ENCODE measurements at regions not wholly inside any gene's neighbourhood (a gene's known extent, or its start where the extent isn't known, plus 50 kb on each side); places are given as distances from the start of the nearest gene placed in this dataset.

- Histone ChIP-seq H3K27ac (ENCODE audit: low read length, poor library complexity, severe bottlenecking) (no peak overlapping the region), H3K4me3 (ENCODE audit: insufficient read depth in 1 of 2, low read depth in 1 of 2, low read length in 2 of 2) (no peak overlapping the region), H3K27me3 (ENCODE audit: control insufficient read depth in 1 of 2, insufficient read depth in 1 of 2, low read length in 2 of 2) (no peaks in the 10 kb centered on the region), H4K8ac (ENCODE audit: low read length) (no peak overlapping the region), H3K9ac (ENCODE audit: low read length) (no peak overlapping the region), H2BK15ac (ENCODE audit: low read depth, poor library complexity, severe bottlenecking) (no peak overlapping the region), H3K14ac (ENCODE audit: low read length in 2 of 2) (no peak overlapping the region), H2BK12ac (ENCODE audit: low read length in 2 of 2) (no peak overlapping the region), H2AFZ (ENCODE audit: low read depth, low read length) (no peak overlapping the region), H3K4ac (ENCODE audit: low read depth in 1 of 2, low read length in 2 of 2) (no peak overlapping the region), H3K36me3 (ENCODE audit: control insufficient read depth in 1 of 2, insufficient read depth in 2 of 2, low read depth in 1 of 2, low read length in 2 of 2) (no peaks in the 10 kb centered on the region), H2BK5ac (ENCODE audit: low read depth, low read length, poor library complexity, severe bottlenecking) (no peak overlapping the region), H2BK120ac (ENCODE audit: low read depth, low read length) (no peak overlapping the region), H3K23ac (ENCODE audit: low read length in 2 of 2) (no peak overlapping the region), H3K18ac (ENCODE audit: low read depth in 1 of 2, low read length in 2 of 2) (no peak overlapping the region), H4K91ac (ENCODE audit: low read length) (no peak overlapping the region), H2AK5ac (ENCODE audit: low read length, severe bottlenecking) (no peak overlapping the region), H3K4me1 (ENCODE audit: control insufficient read depth, insufficient read depth, low read depth, low read length) (no peaks in the 10 kb centered on the region), H3K9me3 (ENCODE audit: control insufficient read depth, low read length) (no peaks in the 10 kb centered on the region), H3K79me1 (replicated peaks; ENCODE audit: low read length, poor library complexity, severe bottlenecking) (no peaks in the 10 kb centered on the region), H3K4me2 (ENCODE audit: low read length, poor library complexity, severe bottlenecking) (no peak overlapping the region)
- DNase-seq = no peak
- 96% methylated on average over 2 of the region's 4 CpGs for WGBS
These were observed 343.0 kb upstream of the TENM4 start for GRCh38 chr11:79783833-79784232.

- Histone ChIP-seq H3K9ac (ENCODE audit: low read length) (no peak overlapping the region), H3K27me3 (ENCODE audit: control insufficient read depth in 1 of 2, insufficient read depth in 1 of 2, low read length in 2 of 2) (no peaks in the 10 kb centered on the region), H3K4me3 (ENCODE audit: insufficient read depth in 1 of 2, low read depth in 1 of 2, low read length in 2 of 2) (no peak overlapping the region), H2BK15ac (ENCODE audit: low read depth, poor library complexity, severe bottlenecking) (no peak overlapping the region), H3K18ac (ENCODE audit: low read depth in 1 of 2, low read length in 2 of 2) (no peak overlapping the region), H3K9me3 (ENCODE audit: control insufficient read depth, low read length) (no peaks in the 10 kb centered on the region), H2BK12ac (ENCODE audit: low read length in 2 of 2) (no peak overlapping the region), H2BK120ac (ENCODE audit: low read depth, low read length) (no peak overlapping the region), H3K36me3 (ENCODE audit: control insufficient read depth in 1 of 2, insufficient read depth in 2 of 2, low read depth in 1 of 2, low read length in 2 of 2) (no peaks in the 10 kb centered on the region), H3K14ac (ENCODE audit: low read length in 2 of 2) (no peak overlapping the region), H2AFZ (ENCODE audit: low read depth, low read length) (no peak overlapping the region), H3K79me1 (replicated peaks; ENCODE audit: low read length, poor library complexity, severe bottlenecking) (no peaks in the 10 kb centered on the region), H3K27ac (ENCODE audit: low read length, poor library complexity, severe bottlenecking) (no peak overlapping the region), H3K4me1 (ENCODE audit: control insufficient read depth, insufficient read depth, low read depth, low read length) (no peaks in the 10 kb centered on the region), H4K91ac (ENCODE audit: low read length) (no peak overlapping the region), H2BK5ac (ENCODE audit: low read depth, low read length, poor library complexity, severe bottlenecking) (no peak overlapping the region), H2AK5ac (ENCODE audit: low read length, severe bottlenecking) (no peak overlapping the region), H3K4me2 (ENCODE audit: low read length, poor library complexity, severe bottlenecking) (no peak overlapping the region), H4K8ac (ENCODE audit: low read length) (no peak overlapping the region), H3K23ac (ENCODE audit: low read length in 2 of 2) (no peak overlapping the region), H3K4ac (ENCODE audit: low read depth in 1 of 2, low read length in 2 of 2) (no peak overlapping the region)
- no peak for DNase-seq
- 59% methylated on average over 1 of the region's 1 CpG for WGBS
These were observed 327.5 kb upstream of the TENM4 start for GRCh38 chr11:79768343-79768742.

- Histone ChIP-seq H4K8ac (ENCODE audit: low read length) (no peak overlapping the region), H4K91ac (ENCODE audit: low read length) (no peak overlapping the region), H2BK120ac (ENCODE audit: low read depth, low read length) (no peak overlapping the region), H2AK5ac (ENCODE audit: low read length, severe bottlenecking) (no peak overlapping the region), H3K36me3 (ENCODE audit: control insufficient read depth in 1 of 2, insufficient read depth in 2 of 2, low read depth in 1 of 2, low read length in 2 of 2) (no peaks in the 10 kb centered on the region), H3K4me1 (ENCODE audit: control insufficient read depth, insufficient read depth, low read depth, low read length) (no peaks in the 10 kb centered on the region), H3K79me1 (replicated peaks; ENCODE audit: low read length, poor library complexity, severe bottlenecking) (no peaks in the 10 kb centered on the region), H3K4me3 (ENCODE audit: insufficient read depth in 1 of 2, low read depth in 1 of 2, low read length in 2 of 2) (no peak overlapping the region), H3K9ac (ENCODE audit: low read length) (no peak overlapping the region), H3K4ac (ENCODE audit: low read depth in 1 of 2, low read length in 2 of 2) (no peak overlapping the region), H3K27ac (ENCODE audit: low read length, poor library complexity, severe bottlenecking) (no peak overlapping the region), H3K27me3 (ENCODE audit: control insufficient read depth in 1 of 2, insufficient read depth in 1 of 2, low read length in 2 of 2) (no peaks in the 10 kb centered on the region), H3K23ac (ENCODE audit: low read length in 2 of 2) (no peak overlapping the region), H2BK5ac (ENCODE audit: low read depth, low read length, poor library complexity, severe bottlenecking) (no peak overlapping the region), H3K14ac (ENCODE audit: low read length in 2 of 2) (no peak overlapping the region), H3K18ac (ENCODE audit: low read depth in 1 of 2, low read length in 2 of 2) (no peak overlapping the region), H3K4me2 (ENCODE audit: low read length, poor library complexity, severe bottlenecking) (no peak overlapping the region), H2BK12ac (ENCODE audit: low read length in 2 of 2) (no peak overlapping the region), H3K9me3 (ENCODE audit: control insufficient read depth, low read length) (no peaks in the 10 kb centered on the region), H2BK15ac (ENCODE audit: low read depth, poor library complexity, severe bottlenecking) (no peak overlapping the region), H2AFZ (ENCODE audit: low read depth, low read length) (no peak overlapping the region)
- no peak for DNase-seq
- WGBS = 52% methylated on average over 2 of the region's 3 CpGs
These were observed 321.6 kb upstream of the TENM4 start for GRCh38 chr11:79762279-79762921.

- H3K4me2 ChIP-seq (ENCODE audit: low read length, poor library complexity, severe bottlenecking) = no peak overlapping the region
- no peak overlapping the region for H2BK5ac ChIP-seq (ENCODE audit: low read depth, low read length, poor library complexity, severe bottlenecking)
- no peak overlapping the region for H3K23ac ChIP-seq (ENCODE audit: low read length in 2 of 2)
- no peak for DNase-seq
- H2BK12ac ChIP-seq (ENCODE audit: low read length in 2 of 2) = no peak overlapping the region
- H3K4me3 ChIP-seq (ENCODE audit: insufficient read depth in 1 of 2, low read depth in 1 of 2, low read length in 2 of 2) = no peak overlapping the region
- H3K79me1 ChIP-seq (replicated peaks; ENCODE audit: low read length, poor library complexity, severe bottlenecking) = no peaks in the 10 kb centered on the region
- WGBS = 25% methylated on average over 1 of the region's 2 CpGs
- no peak overlapping the region for H4K8ac ChIP-seq (ENCODE audit: low read length)
- H2BK15ac ChIP-seq (ENCODE audit: low read depth, poor library complexity, severe bottlenecking) = no peak overlapping the region
- no peaks in the 10 kb centered on the region for H3K4me1 ChIP-seq (ENCODE audit: control insufficient read depth, insufficient read depth, low read depth, low read length)
- no peaks in the 10 kb centered on the region for H3K36me3 ChIP-seq (ENCODE audit: control insufficient read depth in 1 of 2, insufficient read depth in 2 of 2, low read depth in 1 of 2, low read length in 2 of 2)
- H3K14ac ChIP-seq (ENCODE audit: low read length in 2 of 2) = no peak overlapping the region
- H2AK5ac ChIP-seq (ENCODE audit: low read length, severe bottlenecking) = no peak overlapping the region
- no peak overlapping the region for H2AFZ ChIP-seq (ENCODE audit: low read depth, low read length)
- H4K91ac ChIP-seq (ENCODE audit: low read length) = no peak overlapping the region
- H3K9ac ChIP-seq (ENCODE audit: low read length) = no peak overlapping the region
- H2BK120ac ChIP-seq (ENCODE audit: low read depth, low read length) = no peak overlapping the region
- H3K27me3 ChIP-seq (ENCODE audit: control insufficient read depth in 1 of 2, insufficient read depth in 1 of 2, low read length in 2 of 2) = no peaks in the 10 kb centered on the region
- no peaks in the 10 kb centered on the region for H3K9me3 ChIP-seq (ENCODE audit: control insufficient read depth, low read length)
- no peak overlapping the region for H3K4ac ChIP-seq (ENCODE audit: low read depth in 1 of 2, low read length in 2 of 2)
- H3K27ac ChIP-seq (ENCODE audit: low read length, poor library complexity, severe bottlenecking) = no peak overlapping the region
- H3K18ac ChIP-seq (ENCODE audit: low read depth in 1 of 2, low read length in 2 of 2) = no peak overlapping the region
These were observed 317.5 kb upstream of the TENM4 start for GRCh38 chr11:79758325-79758724.
